Tibial nerve (tissue), 4 donors: ENCODE measurements at regions not wholly inside any gene's neighbourhood (a gene's known extent, or its start where the extent isn't known, plus 50 kb on each side); places are given as distances from the start of the nearest gene placed in this dataset.

ENCODE experiments used
- DNase-seq, 2 donors: peaks; one replicate each; pipeline ENCODE4 v3.0.0-alpha.2; 2019; ENCODE audit warnings: low spot score in 2 of 2
- H3K27ac ChIP-seq, 4 donors: fragments of 200-600 bp; sonication (generic) in 3 of 4; one replicate each; pipeline ENCODE4 v1.5.1; 2017 to 2019; ENCODE audit warnings: mild to moderate bottlenecking in 1 of 4
- H3K27me3 ChIP-seq, 2 donors: fragments of 200-600 bp; sonication (generic) in 1 of 2; one replicate each; pipeline versions ENCODE4 v1.5.1 to v1.6.0; 2017 to 2019
- H3K36me3 ChIP-seq, 3 donors: fragments of 200-600 bp; sonication (generic); one replicate each; pipeline ENCODE4 v1.5.1; 2018 to 2019
- H3K4me1 ChIP-seq, 4 donors: fragments of 200-600 bp; sonication (generic) in 3 of 4; one replicate each; pipeline ENCODE4 v1.5.1; 2017 to 2019
- H3K4me3 ChIP-seq, 4 donors: fragments of 200-600 bp; sonication (generic) in 3 of 4; one replicate each; pipeline ENCODE4 v1.5.1; 2017 to 2019; ENCODE audit warnings: mild to moderate bottlenecking in 1 of 4, moderate library complexity in 1 of 4
- H3K9me3 ChIP-seq, 4 donors: fragments of 200-600 bp; sonication (generic) in 3 of 4; one replicate each; pipeline ENCODE4 v1.5.1; 2017 to 2019
- EP300 ChIP-seq, 2 donors: sonication (generic); formaldehyde crosslinking; IDR thresholded peaks; one replicate each; pipeline ENCODE4 v1.6.1; 2017; ENCODE audit warnings: antibody characterized with exemption in 2 of 2, mild to moderate bottlenecking in 1 of 2
- POLR2A ChIP-seq, 2 donors: fragments of 450-650 bp; IDR thresholded peaks; one replicate each; pipeline ENCODE4 v1.6.1; 2017; ENCODE audit warnings: antibody characterized with exemption in 2 of 2, mild to moderate bottlenecking in 2 of 2, moderate library complexity in 2 of 2
- WGBS, 2 donors: methylation state at CpG; one replicate each; pipeline ENCODE4 v1.1.5; 2018; 5-methylcytosine and 5-hydroxymethylcytosine counted together
- TF ChIP-seq, protein P1 (sequence below), 5 experiments: fragments of 200-600 bp in 3 of 5; fragments of 450-650 bp in 2 of 5; sonication (generic) in 3 of 5; IDR thresholded peaks; one replicate each; pipeline ENCODE4 v1.5.1; 2016 to 2019; ENCODE audit warnings: antibody characterized with exemption in 5 of 5, mild to moderate bottlenecking in 3 of 5, moderate library complexity in 2 of 5

GRCh38 chrY:15561501-15562289 lies 1037.4 kb downstream of the NLGN4Y start:
- Histone ChIP-seq H3K4me3 (no peak overlapping the region), H3K9me3 (no peaks in the 10 kb centered on the region), H3K27me3 (no peaks in the 10 kb centered on the region), H3K27ac (no peak overlapping the region), H3K36me3 (no peaks in the 10 kb centered on the region), H3K4me1 (no peaks in the 10 kb centered on the region)
- TF ChIP-seq, protein P1, sequence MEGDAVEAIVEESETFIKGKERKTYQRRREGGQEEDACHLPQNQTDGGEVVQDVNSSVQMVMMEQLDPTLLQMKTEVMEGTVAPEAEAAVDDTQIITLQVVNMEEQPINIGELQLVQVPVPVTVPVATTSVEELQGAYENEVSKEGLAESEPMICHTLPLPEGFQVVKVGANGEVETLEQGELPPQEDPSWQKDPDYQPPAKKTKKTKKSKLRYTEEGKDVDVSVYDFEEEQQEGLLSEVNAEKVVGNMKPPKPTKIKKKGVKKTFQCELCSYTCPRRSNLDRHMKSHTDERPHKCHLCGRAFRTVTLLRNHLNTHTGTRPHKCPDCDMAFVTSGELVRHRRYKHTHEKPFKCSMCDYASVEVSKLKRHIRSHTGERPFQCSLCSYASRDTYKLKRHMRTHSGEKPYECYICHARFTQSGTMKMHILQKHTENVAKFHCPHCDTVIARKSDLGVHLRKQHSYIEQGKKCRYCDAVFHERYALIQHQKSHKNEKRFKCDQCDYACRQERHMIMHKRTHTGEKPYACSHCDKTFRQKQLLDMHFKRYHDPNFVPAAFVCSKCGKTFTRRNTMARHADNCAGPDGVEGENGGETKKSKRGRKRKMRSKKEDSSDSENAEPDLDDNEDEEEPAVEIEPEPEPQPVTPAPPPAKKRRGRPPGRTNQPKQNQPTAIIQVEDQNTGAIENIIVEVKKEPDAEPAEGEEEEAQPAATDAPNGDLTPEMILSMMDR (IDR thresholded peaks at IDR 0.05): no peak
- TF ChIP-seq POLR2A (IDR thresholded peaks at IDR 0.05): no peak
- WGBS, 2 donors: 40% methylated on average over 5 of the region's 5 CpGs; no CpG with 5 or more reads in 1 of the 2 donors
- DNase-seq: no peak

- Histone ChIP-seq H3K36me3 (no peaks in the 10 kb centered on the region), H3K4me3 (no peak overlapping the region), H3K4me1 (no peaks in the 10 kb centered on the region), H3K27me3 (no peaks in the 10 kb centered on the region), H3K27ac (no peak overlapping the region), H3K9me3 (no peaks in the 10 kb centered on the region)
- no peak for DNase-seq
- TF ChIP-seq POLR2A (IDR thresholded peaks at IDR 0.05) (no peak), EP300 (IDR thresholded peaks at IDR 0.05) (no peak)
- TF ChIP-seq, protein P1 (IDR thresholded peaks at IDR 0.05): no peak
- WGBS, 2 donors: 36% methylated on average over 1 of the region's 1 CpG; no CpG with 5 or more reads in 1 of the 2 donors
Observed at GRCh38 chrY:15577886-15578285, 1053.6 kb downstream of the NLGN4Y start.

- no peaks in the 10 kb centered on the region for H3K27me3 ChIP-seq
- no peaks in the 10 kb centered on the region for H3K9me3 ChIP-seq
- H3K4me3 ChIP-seq: no peak overlapping the region
- no peaks in the 10 kb centered on the region for H3K4me1 ChIP-seq
- no peak for DNase-seq
- no peak overlapping the region for H3K27ac ChIP-seq
- no peaks in the 10 kb centered on the region for H3K36me3 ChIP-seq
- TF ChIP-seq, protein P1 (IDR thresholded peaks at IDR 0.05): no peak
- no peak for TF ChIP-seq EP300 (IDR thresholded peaks at IDR 0.05)
- no peak for TF ChIP-seq POLR2A (IDR thresholded peaks at IDR 0.05)
Observed at GRCh38 chrY:15578761-15579160, 1054.4 kb downstream of the NLGN4Y start.

DNA sequence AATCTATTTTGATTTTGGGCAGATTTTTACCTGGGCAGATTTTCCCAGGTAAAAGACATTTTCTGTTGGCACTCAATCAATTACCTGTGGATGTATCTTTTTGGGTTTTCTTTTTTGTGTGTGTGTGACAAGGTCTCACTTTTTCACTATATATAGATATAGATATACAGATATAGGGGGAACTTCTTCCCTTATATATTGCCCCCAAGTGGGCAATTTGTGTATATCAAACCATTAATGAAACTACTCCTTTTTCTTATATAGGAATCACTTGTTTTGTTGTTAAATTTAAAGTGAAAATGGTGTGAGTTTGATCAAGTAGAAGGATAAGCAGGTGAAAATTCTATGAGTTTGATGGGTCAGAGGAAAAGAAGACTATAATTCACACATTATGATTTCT lies 1054.9 kb downstream of the NLGN4Y start:
- DNase-seq: no peak
- Histone ChIP-seq H3K36me3 (no peaks in the 10 kb centered on the region), H3K27me3 (no peaks in the 10 kb centered on the region), H3K4me3 (no peak overlapping the region), H3K4me1 (no peaks in the 10 kb centered on the region), H3K9me3 (no peaks in the 10 kb centered on the region), H3K27ac (no peak overlapping the region)
- TF ChIP-seq, protein P1 (IDR thresholded peaks at IDR 0.05): no peak
- TF ChIP-seq POLR2A (IDR thresholded peaks at IDR 0.05) (no peak), EP300 (IDR thresholded peaks at IDR 0.05) (no peak)

GRCh38 chrY:15583111-15583510 lies 1058.8 kb downstream of the NLGN4Y start:
- no peaks in the 10 kb centered on the region for H3K36me3 ChIP-seq
- H3K4me1 ChIP-seq: no peaks in the 10 kb centered on the region
- WGBS, 2 donors: 79% methylated on average over 2 of the region's 2 CpGs; no CpG with 5 or more reads in 1 of the 2 donors
- no peak for TF ChIP-seq POLR2A (IDR thresholded peaks at IDR 0.05)
- TF ChIP-seq, protein P1 (IDR thresholded peaks at IDR 0.05): no peak
- no peak for TF ChIP-seq EP300 (IDR thresholded peaks at IDR 0.05)
- no peaks in the 10 kb centered on the region for H3K27me3 ChIP-seq
- DNase-seq: no peak
- H3K9me3 ChIP-seq: no peaks in the 10 kb centered on the region
- no peak overlapping the region for H3K4me3 ChIP-seq
- H3K27ac ChIP-seq: no peak overlapping the region
